Peyer's patch (tissue), 4 donors: ENCODE measurements at regions not wholly inside any gene's neighbourhood (a gene's known extent, or its start where the extent isn't known, plus 50 kb on each side); places are given as distances from the start of the nearest gene placed in this dataset.

Experiments
- DNase-seq, 3 donors: peaks; one replicate each; pipeline ENCODE4 v3.0.0-alpha.2; 2017 to 2019
- H3K27ac ChIP-seq, 4 donors: fragments of 200-600 bp; sonication (generic); one replicate each; pipeline ENCODE4 v1.5.1; 2016 to 2019
- H3K27me3 ChIP-seq, 2 donors: fragments of 200-600 bp; sonication (generic); one replicate each; pipeline ENCODE4 v1.5.1; 2019
- H3K36me3 ChIP-seq, 3 donors: fragments of 200-600 bp; sonication (generic); one replicate each; pipeline ENCODE4 v1.5.1; 2016 to 2019
- H3K4me1 ChIP-seq, 4 donors: fragments of 200-600 bp; sonication (generic); one replicate each; pipeline ENCODE4 v1.5.1; 2016 to 2019
- H3K4me3 ChIP-seq, 4 donors: fragments of 200-600 bp; sonication (generic); 1 replicate in 3 of 4; 2 replicates in 1 of 4; pipeline ENCODE4 v1.5.1; 2016 to 2019; ENCODE audit warnings: mild to moderate bottlenecking in 1 of 4
- H3K9me3 ChIP-seq, 4 donors: fragments of 200-600 bp; sonication (generic); one replicate each; pipeline ENCODE4 v1.5.1; 2016 to 2019; ENCODE audit warnings: mild to moderate bottlenecking in 1 of 4
- POLR2A ChIP-seq, 2 donors: fragments of 450-650 bp; IDR thresholded peaks; one replicate each; pipeline ENCODE4 v1.5.1; 2017; ENCODE audit warnings: antibody characterized with exemption in 2 of 2, mild to moderate bottlenecking in 2 of 2, moderate library complexity in 2 of 2
- TF ChIP-seq, protein P1 (sequence below), 6 experiments: fragments of 450-650 bp in 4 of 6; fragments of 200-600 bp in 2 of 6; sonication (generic) in 1 of 6; IDR thresholded peaks; one replicate each; pipeline ENCODE4 v1.5.1; 2017 to 2019; ENCODE audit warnings: antibody characterized with exemption in 6 of 6, mild to moderate bottlenecking in 3 of 6, moderate library complexity in 1 of 6

DNA sequence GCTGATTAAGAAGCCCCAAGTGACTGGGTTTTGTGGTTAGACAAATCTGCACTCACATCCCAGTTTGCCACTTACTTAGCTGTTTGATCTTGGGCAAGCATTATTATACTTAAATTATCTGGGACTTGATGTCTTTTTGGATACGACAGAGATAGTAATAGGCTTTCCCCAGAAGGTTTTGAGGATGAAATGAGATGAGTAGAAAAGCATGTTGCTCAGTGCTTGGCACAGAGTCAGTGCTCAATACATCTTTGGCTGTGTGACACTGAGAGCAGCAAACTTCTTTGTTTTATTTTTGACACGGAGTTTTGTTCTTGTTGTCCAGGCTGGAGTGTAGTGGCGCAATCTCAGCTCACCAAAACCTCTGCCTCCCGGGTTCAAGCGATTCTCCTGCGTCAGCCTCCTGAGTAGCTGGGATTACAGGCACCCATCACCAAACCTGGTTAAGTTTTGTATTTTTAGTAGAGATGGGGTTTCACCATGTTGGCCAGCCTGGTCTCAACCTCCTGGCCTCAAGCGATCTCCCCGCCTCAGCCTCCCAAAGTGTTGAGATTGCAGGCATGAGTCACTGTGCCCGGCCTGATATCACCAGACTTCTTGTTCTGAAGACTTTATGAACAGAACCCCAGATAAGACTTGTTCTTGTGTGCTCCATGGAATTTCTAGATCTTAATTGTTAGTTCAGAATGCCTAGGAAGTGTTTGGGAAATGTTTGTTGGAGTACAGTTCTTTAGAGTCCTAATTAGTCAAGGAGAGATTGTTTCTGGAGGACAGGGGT lies 521.2 kb downstream of the SLC4A3 start:
- TF ChIP-seq, protein P1, sequence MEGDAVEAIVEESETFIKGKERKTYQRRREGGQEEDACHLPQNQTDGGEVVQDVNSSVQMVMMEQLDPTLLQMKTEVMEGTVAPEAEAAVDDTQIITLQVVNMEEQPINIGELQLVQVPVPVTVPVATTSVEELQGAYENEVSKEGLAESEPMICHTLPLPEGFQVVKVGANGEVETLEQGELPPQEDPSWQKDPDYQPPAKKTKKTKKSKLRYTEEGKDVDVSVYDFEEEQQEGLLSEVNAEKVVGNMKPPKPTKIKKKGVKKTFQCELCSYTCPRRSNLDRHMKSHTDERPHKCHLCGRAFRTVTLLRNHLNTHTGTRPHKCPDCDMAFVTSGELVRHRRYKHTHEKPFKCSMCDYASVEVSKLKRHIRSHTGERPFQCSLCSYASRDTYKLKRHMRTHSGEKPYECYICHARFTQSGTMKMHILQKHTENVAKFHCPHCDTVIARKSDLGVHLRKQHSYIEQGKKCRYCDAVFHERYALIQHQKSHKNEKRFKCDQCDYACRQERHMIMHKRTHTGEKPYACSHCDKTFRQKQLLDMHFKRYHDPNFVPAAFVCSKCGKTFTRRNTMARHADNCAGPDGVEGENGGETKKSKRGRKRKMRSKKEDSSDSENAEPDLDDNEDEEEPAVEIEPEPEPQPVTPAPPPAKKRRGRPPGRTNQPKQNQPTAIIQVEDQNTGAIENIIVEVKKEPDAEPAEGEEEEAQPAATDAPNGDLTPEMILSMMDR (IDR thresholded peaks at IDR 0.05), result no peak
- no peaks in the 10 kb centered on the region for H3K9me3 ChIP-seq
- H3K4me1 ChIP-seq, result no peaks in the 10 kb centered on the region
- H3K27me3 ChIP-seq, result no peaks in the 10 kb centered on the region
- H3K4me3 ChIP-seq, result no peak overlapping the region
- no peaks in the 10 kb centered on the region for H3K36me3 ChIP-seq
- no peak for DNase-seq
- no peak overlapping the region for H3K27ac ChIP-seq

DNA sequence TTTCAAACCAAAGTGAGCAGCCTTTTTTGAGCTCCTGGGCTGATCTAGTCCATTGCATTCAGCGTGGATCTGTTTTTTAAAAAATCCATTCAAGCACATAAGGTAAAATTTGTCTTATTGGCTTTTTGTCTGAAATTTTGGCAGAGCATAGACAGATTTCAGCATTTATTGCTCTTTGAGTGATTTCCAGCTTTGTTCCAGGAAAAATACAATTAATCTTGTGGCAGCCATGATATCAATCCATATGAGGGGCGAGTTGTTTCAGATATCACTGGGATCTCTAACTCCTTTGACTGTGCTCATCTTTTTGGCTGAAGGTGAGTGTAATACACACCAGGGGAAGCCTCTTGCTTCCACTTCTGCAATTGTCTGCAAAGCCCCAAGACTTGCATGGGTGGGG lies 523.9 kb downstream of the SLC4A3 start:
- TF ChIP-seq, protein P1 (IDR thresholded peaks at IDR 0.05), result no peak
- no peak for TF ChIP-seq POLR2A (IDR thresholded peaks at IDR 0.05)
- Histone ChIP-seq H3K4me1 (no peaks in the 10 kb centered on the region), H3K27me3 (no peaks in the 10 kb centered on the region), H3K9me3 (no peaks in the 10 kb centered on the region), H3K4me3 (no peak overlapping the region), H3K36me3 (no peaks in the 10 kb centered on the region), H3K27ac (no peak overlapping the region)
- no peak for DNase-seq

DNA sequence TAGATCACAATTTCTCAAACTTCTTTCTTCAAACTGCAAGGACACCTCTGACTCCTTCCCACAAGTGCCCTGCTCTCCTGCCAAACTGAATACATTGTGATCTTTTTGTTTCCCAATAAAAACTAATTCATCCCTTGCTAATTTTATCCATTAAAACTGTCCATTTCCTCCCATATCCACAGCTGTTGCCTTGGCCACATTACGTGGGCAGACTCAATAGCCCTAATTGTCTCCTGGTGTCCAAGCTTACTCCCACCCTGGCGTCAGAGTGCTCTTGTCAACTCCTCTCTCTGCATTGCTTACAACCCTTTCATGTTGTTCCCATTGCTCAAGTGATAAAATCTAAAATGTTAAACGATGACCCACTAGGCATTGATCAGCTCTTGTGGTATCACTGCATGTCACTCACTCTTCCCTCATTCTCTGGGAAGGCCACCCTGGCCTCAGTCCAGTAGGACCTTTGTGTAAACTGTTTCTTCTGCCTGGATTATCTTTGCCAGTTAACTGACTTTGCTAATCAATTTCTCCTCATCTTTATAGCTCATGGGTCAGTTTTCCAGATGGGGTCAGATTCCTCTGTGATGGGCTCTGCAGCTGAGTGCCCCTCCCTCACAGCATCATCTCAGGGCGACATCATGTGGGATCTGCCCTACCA lies 525.0 kb downstream of the SLC4A3 start:
- Histone ChIP-seq H3K4me3 (no peak overlapping the region), H3K27ac (no peak overlapping the region), H3K27me3 (no peaks in the 10 kb centered on the region), H3K36me3 (no peaks in the 10 kb centered on the region), H3K9me3 (no peaks in the 10 kb centered on the region), H3K4me1 (no peaks in the 10 kb centered on the region)
- no peak for DNase-seq
- no peak for TF ChIP-seq POLR2A (IDR thresholded peaks at IDR 0.05)
- TF ChIP-seq, protein P1 (IDR thresholded peaks at IDR 0.05), result no peak

DNA sequence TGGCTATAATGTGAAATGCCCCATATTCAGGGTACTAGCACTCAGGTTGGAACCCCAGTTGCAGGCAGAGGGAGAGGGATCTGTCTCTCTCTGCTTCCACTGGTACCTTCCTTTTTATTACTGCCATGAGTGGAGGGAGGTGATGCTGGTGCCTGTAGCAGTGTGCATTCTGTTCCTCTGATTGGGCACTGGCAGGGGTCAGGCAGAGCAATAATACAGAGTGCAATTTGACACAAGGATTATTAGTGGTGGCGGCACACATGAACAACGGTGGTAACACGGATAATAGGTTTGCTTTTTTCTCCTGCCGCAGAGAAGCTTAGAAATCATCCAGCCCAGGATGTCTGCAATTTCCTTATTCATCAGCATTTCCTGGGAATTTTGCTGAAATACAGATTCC lies 525.7 kb downstream of the SLC4A3 start:
- Histone ChIP-seq H3K4me1 (no peaks in the 10 kb centered on the region), H3K27ac (no peak overlapping the region), H3K9me3 (no peaks in the 10 kb centered on the region), H3K27me3 (no peaks in the 10 kb centered on the region), H3K36me3 (no peaks in the 10 kb centered on the region), H3K4me3 (no peak overlapping the region)
- no peak for TF ChIP-seq POLR2A (IDR thresholded peaks at IDR 0.05)
- TF ChIP-seq, protein P1 (IDR thresholded peaks at IDR 0.05), result no peak
- no peak for DNase-seq

DNA sequence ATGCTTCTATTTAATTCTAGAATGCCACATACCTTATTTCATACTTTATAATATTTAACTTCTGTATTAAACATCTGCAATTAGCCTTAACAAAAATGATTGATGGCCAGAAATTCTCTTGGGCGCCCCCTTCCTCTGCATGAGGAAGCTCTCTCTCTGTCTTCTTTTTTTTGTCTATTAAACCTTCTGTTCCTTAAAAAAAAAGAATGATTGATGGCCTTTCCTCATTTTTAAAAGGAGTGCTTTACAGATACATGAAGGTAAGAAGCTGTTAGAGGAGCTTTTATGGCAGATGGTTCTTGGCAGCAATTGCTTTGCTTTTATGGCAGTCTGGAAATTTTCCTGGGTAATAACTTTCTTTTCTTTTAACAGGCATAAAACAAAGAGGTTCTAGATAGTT lies 526.9 kb downstream of the SLC4A3 start:
- no peaks in the 10 kb centered on the region for H3K36me3 ChIP-seq
- no peaks in the 10 kb centered on the region for H3K4me1 ChIP-seq
- TF ChIP-seq POLR2A (IDR thresholded peaks at IDR 0.05), result no peak
- TF ChIP-seq, protein P1 (IDR thresholded peaks at IDR 0.05), result no peak
- H3K27me3 ChIP-seq, result no peaks in the 10 kb centered on the region
- no peaks in the 10 kb centered on the region for H3K9me3 ChIP-seq
- no peak overlapping the region for H3K4me3 ChIP-seq
- no peak overlapping the region for H3K27ac ChIP-seq
- no peak for DNase-seq
